ENCODE measurements at regions not wholly inside any gene's neighbourhood (a gene's known extent, or its start where the extent isn't known, plus 50 kb on each side); places are given as distances from the start of the nearest gene placed in this dataset.
A peak's percentile ranks its signal among the peaks of the same experiment; 100 is the strongest.

DNA sequence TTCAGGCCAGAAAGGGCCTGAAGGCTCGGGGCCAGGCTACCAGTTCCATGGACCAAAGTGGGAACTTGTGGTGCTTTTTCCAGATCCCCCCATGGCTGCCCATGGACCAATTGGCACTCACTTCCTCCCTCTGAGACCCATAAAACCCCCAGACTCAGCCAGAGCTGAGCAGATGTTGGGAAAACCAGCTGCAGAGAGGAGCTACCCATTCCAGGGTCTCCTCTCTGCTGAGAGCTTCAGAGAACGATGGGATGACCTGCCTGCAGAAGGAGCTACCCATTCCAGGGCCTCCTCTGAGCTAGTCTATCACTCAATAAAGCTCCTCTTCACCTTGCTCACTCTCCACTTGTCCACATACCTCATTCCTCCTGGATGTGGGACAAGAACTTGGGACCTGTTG lies 52.2 kb upstream of the MED9 start (continued):
- TF ChIP-seq IRF1 (CRISPR knock-in tag; IDR thresholded peaks at IDR 0.05; ENCODE audit: borderline replicate concordance) (no peak), CBX3 (IDR thresholded peaks at IDR 0.05; ENCODE audit: borderline replicate concordance in 1 of 2, low read length in 2 of 2) (peak in 1 of 2 experiments; percentile 94; a peak in 2 of 3 replicates), L3MBTL2 (IDR thresholded peaks at IDR 0.05) (no peak), CBX5 (IDR thresholded peaks at IDR 0.05; ENCODE audit: borderline replicate concordance, low read depth) (peak; percentile 92), TRIM24 (IDR thresholded peaks at IDR 0.05) (0 out of 4 replicates have a peak, but pooled peaks of 1 of the 2 experiments have one; percentile 31), NFYB (IDR thresholded peaks at IDR 0.05; ENCODE audit: extremely low read depth, insufficient read length) (no peak), CHD4 (IDR thresholded peaks at IDR 0.05; ENCODE audit: insufficient read depth, insufficient replicate concordance, low read depth, low read length, poor library complexity, severe bottlenecking) (no peak)

GRCh38 chr17:17425005-17425404 lies 51.8 kb upstream of the MED9 start:
- no peaks in the 10 kb centered on the region for H3K79me2 ChIP-seq (ENCODE audit: control insufficient read depth, insufficient read depth, low read length)
- no peak overlapping the region for H2AFZ ChIP-seq (ENCODE audit: low read depth, low read length)
- H3K36me3 ChIP-seq (ENCODE audit: control insufficient read depth, insufficient read depth, low read length): no peaks in the 10 kb centered on the region
- H3K27me3 ChIP-seq (ENCODE audit: control insufficient read depth in 2 of 2, insufficient read depth in 2 of 2, low read length in 2 of 2): no peaks in the 10 kb centered on the region; a peak in 1 of 5 replicates
- H3K9ac ChIP-seq (ENCODE audit: insufficient read depth in 1 of 2, low read depth in 2 of 2, low read length in 2 of 2): no peak overlapping the region
- ChIA-PET POLR2A (interaction anchor here (0.6 kb wide), 1 partner anchor 196 kb away, joined by 3 read pairs; no protein-coding TSS in a partner anchor), CTCF (ENCODE audit: low intra/inter-chr PET ratio) (no interaction called here)
- H3K9me1 ChIP-seq (ENCODE audit: control insufficient read depth, insufficient read depth, low read length): no peaks in the 10 kb centered on the region
- no peak overlapping the region for H3K4me3 ChIP-seq
- TF ChIP-seq TCF3 (CRISPR knock-in tag; IDR thresholded peaks at IDR 0.05): no peak
- TF ChIP-seq MLLT1 (IDR thresholded peaks at IDR 0.05): no peak
- peaks cover 0 to 6% of the 10 kb centered on the region in 2 experiments; a peak in 2 of 5 replicates for H3K4me1 ChIP-seq (replicated peaks in 1 of 2; ENCODE audit: control insufficient read depth in 2 of 2, insufficient read depth in 2 of 2, low read length in 2 of 2)
- H4K20me1 ChIP-seq (replicated peaks; ENCODE audit: control insufficient read depth, insufficient read depth, low read length): no peaks in the 10 kb centered on the region
- in situ Hi-C loops (cut with MboI): no loop called here
- intact Hi-C loops (cut with micrococcal nuclease): no loop called here
- no peak for FAIRE-seq
- BruUV-seq (replicated peaks): no TSS peak
- ATAC-seq: no peak
- no peak overlapping the region for H3K27ac ChIP-seq (ENCODE audit: extremely low read depth, low read depth, low read length)
- WGBS (ENCODE audit: insufficient coverage, low coverage, missing lambda C conversion rate): 19% methylated on average over 3 of the region's 7 CpGs
- H3K4me2 ChIP-seq (ENCODE audit: insufficient read depth, low read length): no peak overlapping the region
- peaks cover 5% of the 10 kb centered on the region; the same call in 1 of the 2 replicates for H3K9me3 ChIP-seq (replicated peaks; ENCODE audit: control insufficient read depth, insufficient read depth, low read depth, low read length)
- DNase-seq (ENCODE audit: extremely low read depth in 1 of 4, low spot score in 3 of 4): no peak
